ENCODE measurements at regions not wholly inside any gene's neighbourhood (a gene's known extent, or its start where the extent isn't known, plus 50 kb on each side); places are given as distances from the start of the nearest gene placed in this dataset.

GRCh38 chr2:147649286-147649685, 195.5 kb upstream of the ACVR2A start:
- TF ChIP-seq POLR2AphosphoS5 (IDR thresholded peaks at IDR 0.05; ENCODE audit: low read depth, low read length) (no peak), CTCF (IDR thresholded peaks at IDR 0.05) (no peak), REST (IDR thresholded peaks at IDR 0.05; ENCODE audit: insufficient read depth in 1 of 2, low read depth in 2 of 2, low read length in 1 of 2) (no peak), SIN3A (IDR thresholded peaks at IDR 0.05; ENCODE audit: borderline replicate concordance, insufficient read depth, low read depth, low read length) (no peak)
